Ovary (tissue), 7 donors: ENCODE measurements at regions not wholly inside any gene's neighbourhood (a gene's known extent, or its start where the extent isn't known, plus 50 kb on each side); places are given as distances from the start of the nearest gene placed in this dataset.

Source experiments
- DNase-seq, 5 donors: peaks; one replicate each; pipeline ENCODE4 v3.0.0-alpha.2; 2019 to 2020
- H3K27ac ChIP-seq, 2 donors: fragments of 200-600 bp; one replicate each; pipeline versions ENCODE4 v1.5.1 to v1.8.0; 2019 to 2022
- H3K27me3 ChIP-seq: fragments of 200-600 bp; one replicate; pipeline ENCODE4 v1.8.0; 2022
- H3K36me3 ChIP-seq: fragments of 200-600 bp; sonication (generic); one replicate; pipeline ENCODE4 v1.5.1; 2019
- H3K4me1 ChIP-seq: one replicate; pipeline ENCODE4 v1.8.1; 2013; ENCODE audit warnings: mild to moderate bottlenecking, moderate library complexity; ENCODE audit not compliant: insufficient read depth
- H3K4me3 ChIP-seq: fragments of 200-600 bp; sonication (generic); one replicate; pipeline ENCODE4 v1.5.1; 2017
- H3K9me3 ChIP-seq, 2 donors: fragments of 200-600 bp in 1 of 2; sonication (generic) in 1 of 2; one replicate each; pipeline versions ENCODE4 v1.5.1 to v1.8.1; 2013 to 2019; ENCODE audit warnings: mild to moderate bottlenecking in 1 of 2, moderate library complexity in 1 of 2
- CTCF ChIP-seq, 3 donors: fragments of 450-650 bp in 2 of 3; fragments of 200-600 bp in 1 of 3; IDR thresholded peaks; one replicate each; pipeline versions ENCODE4 v1.5.1 to v1.8.0; 2016 to 2022; ENCODE audit warnings: antibody characterized with exemption in 3 of 3, mild to moderate bottlenecking in 1 of 3
- EP300 ChIP-seq: sonication (generic); formaldehyde crosslinking; IDR thresholded peaks from one replicate; pipeline ENCODE4 v1.6.1; 2017; ENCODE audit warnings: antibody characterized with exemption
- POLR2A ChIP-seq: fragments of 450-650 bp; IDR thresholded peaks from one replicate; pipeline ENCODE4 v1.6.1; 2017; ENCODE audit warnings: antibody characterized with exemption, mild to moderate bottlenecking, moderate library complexity
- WGBS, 3 donors: extraction: QIAGEN DNeasy Blood & Tissue Kit in 1 of 3; methylation state at CpG; one replicate each; pipeline versions ENCODE4 v1.1.5 to v1.1.7; 2013 to 2017; 5-methylcytosine and 5-hydroxymethylcytosine counted together
- intact Hi-C, 4 donors: fragments of 100-400 bp; cut with DNase I; formaldehyde crosslinking; loops; one replicate each; pipeline versions ENCODE4 v1.11.0 to v1.15.1; 2022 to 2023
- donor health status: DM: no; HTN: no; CAD: no; lungs with moderate emphysema.
- donor health status: DM: no; HTN: no; CAD: no.
- donor health status: Bipolar disorder and iron deficiency.
- donor health status: DM: no; HTN: no; CAD: no.
- donor health status: DM: yes; HTN: yes; CAD: no.

- Histone ChIP-seq H3K4me1 (no peaks in the 10 kb centered on the region), H3K4me3 (no peak overlapping the region), H3K9me3 (no peaks in the 10 kb centered on the region), H3K27ac (no peak overlapping the region), H3K36me3 (no peaks in the 10 kb centered on the region), H3K27me3 (no peaks in the 10 kb centered on the region)
- 83 to 91% (median 89%) methylated on average over 9 of the region's 9 CpGs for WGBS, 3 donors
- no peak for TF ChIP-seq POLR2A
- TF ChIP-seq EP300 = no peak
- no peak for TF ChIP-seq CTCF (IDR thresholded peaks at IDR 0.05)
- intact Hi-C loops = no loop called here
- DNase-seq = no peak
Measured at GRCh38 chr1:38115682-38116202, 69.1 kb upstream of the POU3F1 start.

DNA sequence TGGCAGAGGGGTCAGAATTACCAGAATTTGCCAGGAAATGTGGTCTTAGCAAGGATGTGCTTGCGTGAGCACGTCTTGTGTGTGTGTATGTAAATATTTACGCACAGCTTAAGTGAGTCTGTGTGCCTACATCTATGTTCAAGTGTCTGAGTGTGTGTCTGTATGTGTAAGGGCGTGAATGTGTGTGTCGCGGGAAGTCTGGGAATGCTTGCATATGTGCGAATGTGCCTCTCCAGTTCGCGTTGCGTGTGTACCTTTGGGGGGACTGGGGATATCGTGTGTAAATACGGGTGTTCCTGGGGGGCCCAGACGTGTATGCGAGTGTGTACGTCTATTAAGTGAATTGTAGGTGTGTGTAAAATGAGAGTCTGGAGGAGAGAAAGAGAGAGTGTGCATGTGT, 68.6 kb upstream of the POU3F1 start:
- TF ChIP-seq POLR2A (no peak), CTCF (IDR thresholded peaks at IDR 0.05) (no peak), EP300 (no peak)
- no peaks in the 10 kb centered on the region for H3K9me3 ChIP-seq
- 94 to 96% (median 96%) methylated on average over 15 of the region's 15 CpGs for WGBS, 3 donors
- H3K4me3 ChIP-seq = no peak overlapping the region
- intact Hi-C loops = no loop called here
- no peaks in the 10 kb centered on the region for H3K4me1 ChIP-seq
- no peak overlapping the region for H3K27ac ChIP-seq
- DNase-seq = no peak
- H3K36me3 ChIP-seq = no peaks in the 10 kb centered on the region
- H3K27me3 ChIP-seq = no peaks in the 10 kb centered on the region

DNA sequence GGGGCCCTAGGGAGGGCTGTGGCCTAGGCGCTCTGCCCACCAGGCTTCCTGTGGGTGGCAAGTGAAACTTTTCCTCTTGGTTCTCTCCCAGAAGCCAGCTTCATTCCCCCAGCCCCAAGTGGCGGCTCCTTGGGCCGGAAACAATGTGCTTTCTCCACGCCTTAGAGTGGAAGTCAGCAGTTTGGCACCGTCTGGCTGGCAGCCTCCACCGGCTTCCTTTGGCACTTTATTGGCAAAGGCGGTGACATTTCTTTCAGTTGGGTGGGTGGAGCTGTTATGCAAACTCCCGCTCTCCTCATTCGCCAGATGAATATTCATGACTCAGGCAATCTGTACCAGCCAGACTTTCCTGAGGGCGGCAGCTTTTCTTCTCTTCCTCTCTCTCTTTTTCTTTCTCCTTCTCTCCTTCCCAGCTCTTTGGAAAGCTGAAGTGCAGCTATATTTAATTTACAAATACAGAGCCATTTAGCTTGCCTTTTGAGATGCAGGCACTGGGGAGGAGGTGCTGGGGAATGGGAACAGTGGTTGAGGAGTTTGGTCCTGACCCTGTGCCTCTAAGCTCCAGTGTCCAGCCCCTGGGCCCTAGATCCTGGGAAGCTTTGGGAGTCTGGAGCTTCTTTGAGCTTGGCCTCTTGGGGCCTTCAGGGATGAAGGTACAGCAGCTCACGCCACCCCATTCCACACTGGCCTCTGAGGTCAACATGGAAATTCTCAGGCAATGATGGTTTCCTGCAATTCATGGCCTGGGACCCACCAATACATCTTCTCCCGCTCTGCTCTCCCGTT, 67.8 kb upstream of the POU3F1 start:
- intact Hi-C loops = no loop called here
- no peak overlapping the region for H3K4me3 ChIP-seq
- no peaks in the 10 kb centered on the region for H3K36me3 ChIP-seq
- no peak for TF ChIP-seq CTCF (IDR thresholded peaks at IDR 0.05)
- no peak for TF ChIP-seq POLR2A
- no peak for TF ChIP-seq EP300
- no peaks in the 10 kb centered on the region for H3K9me3 ChIP-seq
- no peaks in the 10 kb centered on the region for H3K27me3 ChIP-seq
- 78 to 85% (median 79%) methylated on average over 13 of the region's 13 CpGs for WGBS, 3 donors
- no peaks in the 10 kb centered on the region for H3K4me1 ChIP-seq
- H3K27ac ChIP-seq = no peak overlapping the region
- no peak for DNase-seq

GRCh38 chr1:38113159-38113666, 66.6 kb upstream of the POU3F1 start:
- Histone ChIP-seq H3K27ac (no peak overlapping the region), H3K4me3 (no peak overlapping the region), H3K27me3 (no peaks in the 10 kb centered on the region), H3K36me3 (no peaks in the 10 kb centered on the region), H3K9me3 (no peaks in the 10 kb centered on the region), H3K4me1 (no peaks in the 10 kb centered on the region)
- intact Hi-C loops = no loop called here
- no peak for DNase-seq
- TF ChIP-seq POLR2A = no peak
- TF ChIP-seq EP300 = no peak
- no peak for TF ChIP-seq CTCF (IDR thresholded peaks at IDR 0.05)
- WGBS, 3 donors = 74 to 79% (median 75%) methylated on average over 14 of the region's 14 CpGs
